GM23338 (cell line): ENCODE measurements at regions not wholly inside any gene's neighbourhood (a gene's known extent, or its start where the extent isn't known, plus 50 kb on each side); places are given as distances from the start of the nearest gene placed in this dataset.
A peak's percentile ranks its signal among the peaks of the same experiment; 100 is the strongest.
"Not testable (repeated sequence)": the region's sequence is repeated elsewhere in the genome, so short reads cannot be mapped to it uniquely, and the experiment has no call there.

ENCODE experiments used
- ATAC-seq: fragments of 200-7000 bp; cut with Tn5 transposase; 3 replicates; pipeline ENCODE4 v1.9.1; 2020
- DNase-seq: peaks from one replicate; pipeline ENCODE4 v3.0.0-alpha.2; 2015; ENCODE audit warnings: low spot score
- H2AFZ ChIP-seq: fragments of 200-600 bp; sonication (generic); 2 replicates; pipeline ENCODE4 v1.8.0; 2016; ENCODE audit warnings: antibody characterized with exemption, mild to moderate bottlenecking, moderate library complexity
- H3F3A ChIP-seq: fragments of 200-600 bp; sonication (generic); replicated peaks from 2 replicates; pipeline ENCODE4 v1.8.0; 2017; ENCODE audit warnings: antibody characterized with exemption, mixed run types, low read depth
- H3K27ac ChIP-seq: fragments of 200-600 bp; sonication (generic); 2 replicates; pipeline ENCODE4 v1.6.1; 2016; ENCODE audit warnings: low read depth
- H3K27me3 ChIP-seq: fragments of 200-600 bp; sonication (generic); 2 replicates; pipeline ENCODE4 v1.8.0; 2016; ENCODE audit warnings: mild to moderate bottlenecking, mixed run types, moderate library complexity; ENCODE audit not compliant: insufficient read depth
- H3K36me3 ChIP-seq: fragments of 200-600 bp; sonication (generic); 2 replicates; pipeline ENCODE4 v1.8.0; 2016; ENCODE audit warnings: mild to moderate bottlenecking; ENCODE audit not compliant: insufficient read depth
- H3K4me1 ChIP-seq: fragments of 200-600 bp; sonication (generic); 2 replicates; pipeline ENCODE4 v1.8.0; 2016; ENCODE audit warnings: mild to moderate bottlenecking, moderate library complexity; ENCODE audit not compliant: insufficient read depth
- H3K4me2 ChIP-seq: fragments of 200-600 bp; sonication (generic); 2 replicates; pipeline ENCODE4 v1.7.1; 2017; ENCODE audit warnings: mixed run types
- H3K4me3 ChIP-seq: fragments of 200-600 bp; sonication (generic); 2 replicates; pipeline ENCODE4 v1.6.1; 2016; ENCODE audit warnings: mixed run types
- H3K79me2 ChIP-seq: fragments of 200-600 bp; sonication (generic); replicated peaks from 2 replicates; pipeline ENCODE4 v1.8.0; 2017; ENCODE audit warnings: mild to moderate bottlenecking; ENCODE audit not compliant: insufficient read depth
- H3K9me2 ChIP-seq: fragments of 200-600 bp; sonication (generic); 2 replicates; pipeline ENCODE4 v1.8.0; 2017; ENCODE audit not compliant: insufficient read depth
- H4K20me1 ChIP-seq: fragments of 200-600 bp; sonication (generic); replicated peaks from 2 replicates; pipeline ENCODE4 v1.8.0; 2017; ENCODE audit warnings: mild to moderate bottlenecking; ENCODE audit not compliant: insufficient read depth
- H3K27ac Mint-ChIP-seq: 2 replicates; pipeline ENCODE4 v1.8.0; 2020; ENCODE audit warnings: inconsistent platforms, mild to moderate bottlenecking, moderate library complexity, mixed read lengths
- H3K27me3 Mint-ChIP-seq: 3 replicates; pipeline ENCODE4 v1.8.0; 2022; ENCODE audit warnings: low read depth, mild to moderate bottlenecking, moderate library complexity, mixed read lengths, inconsistent platforms; ENCODE audit not compliant: insufficient read depth, poor library complexity
- H3K36me3 Mint-ChIP-seq: 3 replicates; pipeline ENCODE4 v1.8.0; 2021; ENCODE audit warnings: low read depth, mild to moderate bottlenecking, inconsistent platforms, moderate library complexity, mixed read lengths
- H3K4me1 Mint-ChIP-seq: 3 replicates; pipeline ENCODE4 v1.8.0; 2020; ENCODE audit warnings: mild to moderate bottlenecking, inconsistent platforms, mixed read lengths
- H3K4me3 Mint-ChIP-seq: 3 replicates; pipeline ENCODE4 v1.8.0; 2021; ENCODE audit warnings: moderate library complexity, mild to moderate bottlenecking, inconsistent platforms, mixed read lengths
- H3K9me3 Mint-ChIP-seq: 3 replicates; pipeline ENCODE4 v1.8.0; 2020; ENCODE audit warnings: moderate library complexity, mild to moderate bottlenecking, inconsistent platforms, mixed read lengths
- NANOG ChIP-seq: IDR thresholded peaks from 2 replicates; pipeline ENCODE4 v1.6.1; 2016; ENCODE audit warnings: antibody characterized with exemption, borderline replicate concordance
- POLR2AphosphoS5 ChIP-seq: IDR thresholded peaks from 2 replicates; pipeline ENCODE4 v1.6.1; 2016; ENCODE audit warnings: antibody characterized with exemption, low read depth
- STAT1 ChIP-seq: IDR thresholded peaks from one replicate; pipeline ENCODE4 v1.6.1; 2016; ENCODE audit warnings: antibody characterized with exemption; ENCODE audit not compliant: unreplicated experiment
- ZNF331 ChIP-seq: fragments of 250-450 bp; sonication (Bioruptor Pico); IDR thresholded peaks from 2 replicates; pipeline ENCODE4 v1.5.0; 2020; ENCODE audit warnings: low read depth, mild to moderate bottlenecking, moderate library complexity
- TF ChIP-seq, protein P1 (sequence below): IDR thresholded peaks from 2 replicates; pipeline ENCODE4 v1.6.1; 2016; ENCODE audit warnings: antibody characterized with exemption
- TF ChIP-seq, protein P2 (sequence below), 2 experiments: fragments of 200-600 bp in 1 of 2; sonication (generic) in 1 of 2; conservative IDR thresholded peaks; 2 replicates each; pipeline versions ENCODE4 v1.5.1 to v1.6.1; 2016 to 2017; ENCODE audit warnings: antibody characterized with exemption in 2 of 2, low read depth in 2 of 2, mild to moderate bottlenecking in 2 of 2, moderate library complexity in 1 of 2

GRCh38 chr12:84033162-84033561 lies 879.4 kb downstream of the SLC6A15 start:
- Mint-ChIP-seq H3K36me3 (peaks cover 11% of the 10 kb centered on the region; the same call in 2 of the 3 replicates), H3K27me3 (no peaks in the 10 kb centered on the region)

GRCh38 chr12:84018556-84019179 lies 893.9 kb downstream of the SLC6A15 start:
- not testable (repeated sequence) for H3K4me3 Mint-ChIP-seq, H3K36me3 ChIP-seq, H3K27ac ChIP-seq, H3K4me2 ChIP-seq, H3K79me2 ChIP-seq, H3F3A ChIP-seq, H3K27me3 ChIP-seq, H2AFZ ChIP-seq, H3K36me3 Mint-ChIP-seq, H3K4me3 ChIP-seq, H3K9me3 Mint-ChIP-seq, H3K4me1 Mint-ChIP-seq, H4K20me1 ChIP-seq, H3K27me3 Mint-ChIP-seq, H3K9me2 ChIP-seq, H3K27ac Mint-ChIP-seq, H3K4me1 ChIP-seq
- peak; percentile 78 for ATAC-seq
- peak; percentile 55 for DNase-seq
- TF ChIP-seq, protein P1, sequence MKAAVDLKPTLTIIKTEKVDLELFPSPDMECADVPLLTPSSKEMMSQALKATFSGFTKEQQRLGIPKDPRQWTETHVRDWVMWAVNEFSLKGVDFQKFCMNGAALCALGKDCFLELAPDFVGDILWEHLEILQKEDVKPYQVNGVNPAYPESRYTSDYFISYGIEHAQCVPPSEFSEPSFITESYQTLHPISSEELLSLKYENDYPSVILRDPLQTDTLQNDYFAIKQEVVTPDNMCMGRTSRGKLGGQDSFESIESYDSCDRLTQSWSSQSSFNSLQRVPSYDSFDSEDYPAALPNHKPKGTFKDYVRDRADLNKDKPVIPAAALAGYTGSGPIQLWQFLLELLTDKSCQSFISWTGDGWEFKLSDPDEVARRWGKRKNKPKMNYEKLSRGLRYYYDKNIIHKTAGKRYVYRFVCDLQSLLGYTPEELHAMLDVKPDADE: peak; percentile 38; the same call in 1 of the 2 replicates

More at GRCh38 chr12:84033162-84033561, 879.4 kb downstream of the SLC6A15 start:
- H3K27ac Mint-ChIP-seq: no peak overlapping the region
- no peak overlapping the region for H3K4me3 Mint-ChIP-seq
- Histone ChIP-seq H3K9me2 (0 out of 2 replicates have a peak, but pooled peaks cover 8% of the 10 kb centered on the region), H3K79me2 (no peaks in the 10 kb centered on the region), H3F3A (no peaks in the 10 kb centered on the region), H3K4me1 (no peaks in the 10 kb centered on the region), H3K36me3 (0 out of 2 replicates have a peak, but pooled peaks cover 4% of the 10 kb centered on the region), H3K27ac (no peak overlapping the region), H3K27me3 (no peaks in the 10 kb centered on the region), H2AFZ (no peak overlapping the region), H4K20me1 (no peaks in the 10 kb centered on the region), H3K4me2 (no peak overlapping the region), H3K4me3 (no peak overlapping the region)
- no peak for DNase-seq
- peaks cover 31% of the 10 kb centered on the region for H3K9me3 Mint-ChIP-seq
- ATAC-seq: no peak
- no peaks in the 10 kb centered on the region for H3K4me1 Mint-ChIP-seq
- TF ChIP-seq STAT1 (no peak), POLR2AphosphoS5 (no peak), NANOG (no peak)
- TF ChIP-seq, protein P2, sequence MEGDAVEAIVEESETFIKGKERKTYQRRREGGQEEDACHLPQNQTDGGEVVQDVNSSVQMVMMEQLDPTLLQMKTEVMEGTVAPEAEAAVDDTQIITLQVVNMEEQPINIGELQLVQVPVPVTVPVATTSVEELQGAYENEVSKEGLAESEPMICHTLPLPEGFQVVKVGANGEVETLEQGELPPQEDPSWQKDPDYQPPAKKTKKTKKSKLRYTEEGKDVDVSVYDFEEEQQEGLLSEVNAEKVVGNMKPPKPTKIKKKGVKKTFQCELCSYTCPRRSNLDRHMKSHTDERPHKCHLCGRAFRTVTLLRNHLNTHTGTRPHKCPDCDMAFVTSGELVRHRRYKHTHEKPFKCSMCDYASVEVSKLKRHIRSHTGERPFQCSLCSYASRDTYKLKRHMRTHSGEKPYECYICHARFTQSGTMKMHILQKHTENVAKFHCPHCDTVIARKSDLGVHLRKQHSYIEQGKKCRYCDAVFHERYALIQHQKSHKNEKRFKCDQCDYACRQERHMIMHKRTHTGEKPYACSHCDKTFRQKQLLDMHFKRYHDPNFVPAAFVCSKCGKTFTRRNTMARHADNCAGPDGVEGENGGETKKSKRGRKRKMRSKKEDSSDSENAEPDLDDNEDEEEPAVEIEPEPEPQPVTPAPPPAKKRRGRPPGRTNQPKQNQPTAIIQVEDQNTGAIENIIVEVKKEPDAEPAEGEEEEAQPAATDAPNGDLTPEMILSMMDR (conservative IDR thresholded peaks at IDR 0.05; ENCODE audit: low read depth in 2 of 2): no peak

DNA sequence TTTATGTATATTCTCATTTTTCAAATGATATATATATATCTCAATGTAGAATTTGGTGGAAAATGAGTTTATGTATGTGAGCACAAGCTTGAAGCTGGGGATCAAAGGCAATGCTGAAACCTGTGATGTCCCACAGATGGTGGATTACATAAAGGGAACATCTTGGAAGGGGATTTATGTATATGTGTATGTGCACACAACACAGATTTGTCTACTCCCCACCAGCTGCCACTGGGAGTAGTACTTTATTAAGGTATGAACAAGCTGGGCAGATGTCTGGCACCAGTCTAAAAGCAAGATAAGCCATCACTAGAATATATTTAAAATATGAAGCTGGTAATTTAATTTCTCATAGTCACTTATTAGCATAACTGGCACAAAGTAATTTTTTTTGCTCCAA lies 895.6 kb downstream of the SLC6A15 start:
- TF ChIP-seq ZNF331 (CRISPR knock-in tag): no peak
- Mint-ChIP-seq H3K4me3 (no peak overlapping the region), H3K27me3 (peaks cover 3% of the 10 kb centered on the region), H3K9me3 (peaks cover 18% of the 10 kb centered on the region; the same call in 2 of the 3 replicates), H3K4me1 (no peaks in the 10 kb centered on the region), H3K36me3 (peaks cover 5% of the 10 kb centered on the region), H3K27ac (no peak overlapping the region)
- H3K27me3 ChIP-seq: no peaks in the 10 kb centered on the region
- DNase-seq: no peak
- H3K27ac ChIP-seq: no peak overlapping the region
- H3K36me3 ChIP-seq: no peaks in the 10 kb centered on the region
- no peak for ATAC-seq
- H3K79me2 ChIP-seq: no peaks in the 10 kb centered on the region
- no peaks in the 10 kb centered on the region for H4K20me1 ChIP-seq
- H3F3A ChIP-seq: no peaks in the 10 kb centered on the region
- H3K4me3 ChIP-seq: no peak overlapping the region
- no peaks in the 10 kb centered on the region for H3K4me1 ChIP-seq
- H2AFZ ChIP-seq: no peak overlapping the region
- peaks cover 18% of the 10 kb centered on the region; the same call in 1 of the 2 replicates for H3K9me2 ChIP-seq
- H3K4me2 ChIP-seq: no peak overlapping the region
